ENCODE measurements at regions not wholly inside any gene's neighbourhood (a gene's known extent, or its start where the extent isn't known, plus 50 kb on each side); places are given as distances from the start of the nearest gene placed in this dataset.

- H3K9me3 ChIP-seq (ENCODE audit: control insufficient read depth, insufficient read depth, low read length): peaks cover 11% of the 10 kb centered on the region
- no peak for DNase-seq (ENCODE audit: low read depth, low spot score)
- no peaks in the 10 kb centered on the region for H3K27me3 ChIP-seq (ENCODE audit: control insufficient read depth, insufficient read depth, low read length)
- no peak overlapping the region for H3K4me3 ChIP-seq (ENCODE audit: low read depth, low read length)
- no peak for TF ChIP-seq CTCF (IDR thresholded peaks at IDR 0.05; ENCODE audit: low read depth, low read length)
- ChIA-PET CTCF (no interaction called here), POLR2A (no interaction called here)
- no peak overlapping the region for H3K27ac ChIP-seq (ENCODE audit: low read depth, low read length)
These were observed 432.1 kb downstream of the NR2F2 start for GRCh38 chr15:96762566-96762965.

DNA sequence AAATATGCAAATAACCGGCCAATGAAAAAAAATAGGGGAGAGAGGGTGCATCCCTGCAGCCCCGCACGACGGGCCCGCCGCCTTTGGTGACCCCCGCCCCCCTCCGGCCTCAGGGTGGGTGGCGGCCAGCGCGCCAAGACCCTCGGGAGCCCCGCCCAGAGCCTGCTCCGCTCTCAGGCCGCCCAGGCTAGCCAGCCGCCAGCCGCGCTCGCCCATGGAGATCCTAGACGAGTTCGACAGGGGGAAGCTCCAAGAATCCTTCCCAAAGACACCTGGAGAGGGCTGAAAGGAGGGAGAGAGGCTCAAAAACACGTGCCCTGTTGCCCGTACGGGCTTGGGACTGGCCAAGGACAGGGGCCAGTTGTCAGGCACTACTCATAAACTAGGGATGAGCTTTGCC lies 434.0 kb downstream of the NR2F2 start:
- ChIA-PET CTCF (no interaction called here), POLR2A (no interaction called here)
- Histone ChIP-seq H3K27me3 (ENCODE audit: control insufficient read depth, insufficient read depth, low read length) (no peaks in the 10 kb centered on the region), H3K9me3 (ENCODE audit: control insufficient read depth, insufficient read depth, low read length) (peaks cover 12% of the 10 kb centered on the region), H3K4me3 (ENCODE audit: low read depth, low read length) (no peak overlapping the region), H3K27ac (ENCODE audit: low read depth, low read length) (no peak overlapping the region)
- no peak for DNase-seq (ENCODE audit: low read depth, low spot score)
- no peak for TF ChIP-seq CTCF (IDR thresholded peaks at IDR 0.05; ENCODE audit: low read depth, low read length)

GRCh38 chr15:96764946-96765345 lies 434.4 kb downstream of the NR2F2 start:
- TF ChIP-seq CTCF (IDR thresholded peaks at IDR 0.05; ENCODE audit: low read depth, low read length): no peak
- no peak overlapping the region for H3K4me3 ChIP-seq (ENCODE audit: low read depth, low read length)
- no peaks in the 10 kb centered on the region for H3K27me3 ChIP-seq (ENCODE audit: control insufficient read depth, insufficient read depth, low read length)
- POLR2A ChIA-PET: no interaction called here
- no peak overlapping the region for H3K27ac ChIP-seq (ENCODE audit: low read depth, low read length)
- no peak for DNase-seq (ENCODE audit: low read depth, low spot score)
- peaks cover 16% of the 10 kb centered on the region for H3K9me3 ChIP-seq (ENCODE audit: control insufficient read depth, insufficient read depth, low read length)
- CTCF ChIA-PET: no interaction called here

DNA sequence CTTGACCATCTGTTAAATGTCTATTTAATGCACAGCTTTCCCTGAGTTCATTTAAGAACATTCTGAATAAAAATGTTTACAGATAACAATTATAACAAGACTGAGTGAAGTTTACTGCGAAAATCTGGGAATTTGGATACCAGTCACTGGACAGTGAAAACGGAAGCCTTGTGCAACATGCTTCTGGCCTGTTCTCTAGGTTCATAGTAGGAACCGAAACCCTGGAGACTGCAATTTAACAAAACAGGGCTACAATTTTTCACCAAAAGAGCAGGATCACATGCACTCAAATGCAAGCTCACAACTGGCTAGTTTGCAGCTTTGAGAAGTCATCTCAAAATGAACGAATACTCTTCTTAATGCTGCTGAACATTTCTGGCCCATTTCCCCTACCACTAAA lies 435.9 kb downstream of the NR2F2 start:
- TF ChIP-seq CTCF (IDR thresholded peaks at IDR 0.05; ENCODE audit: low read depth, low read length): no peak
- DNase-seq (ENCODE audit: low read depth, low spot score): no peak
- Histone ChIP-seq H3K27me3 (ENCODE audit: control insufficient read depth, insufficient read depth, low read length) (no peaks in the 10 kb centered on the region), H3K9me3 (ENCODE audit: control insufficient read depth, insufficient read depth, low read length) (peaks cover 16% of the 10 kb centered on the region), H3K27ac (ENCODE audit: low read depth, low read length) (no peak overlapping the region), H3K4me3 (ENCODE audit: low read depth, low read length) (no peak overlapping the region)
- ChIA-PET CTCF (no interaction called here), POLR2A (no interaction called here)

DNA sequence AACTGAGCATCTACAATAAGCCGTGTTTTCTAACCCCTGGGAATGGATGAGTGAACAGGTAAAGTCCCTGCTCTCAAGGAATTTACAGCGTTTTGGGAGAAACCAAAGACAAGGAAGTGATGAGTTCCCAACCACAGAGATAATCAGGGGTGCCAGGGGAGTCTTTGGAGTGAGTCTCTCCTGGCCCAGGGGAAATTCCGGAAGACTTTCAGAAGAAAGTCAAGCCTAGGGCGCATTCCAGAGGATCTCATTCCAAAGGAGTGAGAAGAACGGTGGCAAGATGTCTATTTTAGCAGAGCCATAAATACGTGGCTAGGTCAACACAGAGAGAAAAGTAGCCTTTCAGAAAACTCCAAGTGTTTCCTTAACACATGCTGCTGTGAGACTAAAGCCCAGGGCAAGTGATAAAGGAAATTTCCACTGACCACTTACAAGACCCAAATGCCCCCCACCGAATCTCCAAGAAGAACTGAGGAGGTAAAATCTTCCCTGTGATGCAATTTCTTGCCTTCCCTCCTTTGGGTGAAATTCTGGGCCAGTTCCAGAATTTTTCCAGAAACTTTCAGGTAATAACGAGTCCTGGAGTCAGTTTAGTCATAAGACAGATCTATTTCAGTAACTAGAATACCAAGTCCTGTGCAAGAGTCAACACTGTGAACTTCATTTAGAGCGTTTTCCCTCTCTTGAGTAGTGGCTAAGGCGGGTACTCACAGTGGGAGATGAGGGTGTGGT lies 437.4 kb downstream of the NR2F2 start:
- Histone ChIP-seq H3K4me3 (ENCODE audit: low read depth, low read length) (no peak overlapping the region), H3K9me3 (ENCODE audit: control insufficient read depth, insufficient read depth, low read length) (peaks cover 16% of the 10 kb centered on the region), H3K27ac (ENCODE audit: low read depth, low read length) (no peak overlapping the region), H3K27me3 (ENCODE audit: control insufficient read depth, insufficient read depth, low read length) (no peaks in the 10 kb centered on the region)
- no peak for DNase-seq (ENCODE audit: low read depth, low spot score)
- ChIA-PET POLR2A (no interaction called here), CTCF (no interaction called here)
- no peak for TF ChIP-seq CTCF (IDR thresholded peaks at IDR 0.05; ENCODE audit: low read depth, low read length)
